NCI-H1092 treated with DMSO at 0.1 percent for 48 hours (cell line): ENCODE measurements at regions not wholly inside any gene's neighbourhood (a gene's known extent, or its start where the extent isn't known, plus 50 kb on each side); places are given as distances from the start of the nearest gene placed in this dataset.
"Not testable (repeated sequence)": the region's sequence is repeated elsewhere in the genome, so short reads cannot be mapped to it uniquely, and the experiment has no call there.

Experiments
- DNase-seq: peaks from one replicate; lab custom pipeline; 2025; lab: John Stamatoyannopoulos, UW

DNA sequence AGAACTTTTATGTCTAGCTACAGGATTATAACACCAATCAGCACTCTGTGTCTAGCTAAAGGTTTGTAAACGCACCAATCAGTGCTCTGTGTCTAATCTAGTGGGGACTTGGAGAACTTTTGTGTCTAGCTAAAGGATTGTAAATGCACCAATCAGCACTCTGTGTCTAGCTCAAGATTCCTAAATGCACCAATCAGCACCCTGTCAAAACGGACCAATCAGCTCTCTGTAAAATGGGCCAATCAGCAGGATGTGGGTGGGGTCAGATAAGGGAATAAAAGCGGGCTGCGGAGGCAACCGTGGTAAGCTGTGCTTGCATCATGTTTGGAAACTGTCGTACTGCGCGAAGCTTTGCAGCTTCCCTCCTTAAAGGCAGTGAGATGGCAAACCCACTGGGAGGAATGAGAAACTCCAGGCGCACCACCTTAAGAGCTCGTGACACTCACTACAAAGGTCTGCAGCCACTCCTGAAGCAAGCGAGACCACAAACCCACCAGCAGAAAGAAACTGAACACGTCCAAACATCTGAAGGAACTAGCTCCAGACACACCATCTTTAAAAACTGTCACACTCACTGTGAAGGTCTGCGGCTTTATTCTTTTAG lies 112.1 kb upstream of the DUSP22 start:
- not testable (repeated sequence) for DNase-seq

DNA sequence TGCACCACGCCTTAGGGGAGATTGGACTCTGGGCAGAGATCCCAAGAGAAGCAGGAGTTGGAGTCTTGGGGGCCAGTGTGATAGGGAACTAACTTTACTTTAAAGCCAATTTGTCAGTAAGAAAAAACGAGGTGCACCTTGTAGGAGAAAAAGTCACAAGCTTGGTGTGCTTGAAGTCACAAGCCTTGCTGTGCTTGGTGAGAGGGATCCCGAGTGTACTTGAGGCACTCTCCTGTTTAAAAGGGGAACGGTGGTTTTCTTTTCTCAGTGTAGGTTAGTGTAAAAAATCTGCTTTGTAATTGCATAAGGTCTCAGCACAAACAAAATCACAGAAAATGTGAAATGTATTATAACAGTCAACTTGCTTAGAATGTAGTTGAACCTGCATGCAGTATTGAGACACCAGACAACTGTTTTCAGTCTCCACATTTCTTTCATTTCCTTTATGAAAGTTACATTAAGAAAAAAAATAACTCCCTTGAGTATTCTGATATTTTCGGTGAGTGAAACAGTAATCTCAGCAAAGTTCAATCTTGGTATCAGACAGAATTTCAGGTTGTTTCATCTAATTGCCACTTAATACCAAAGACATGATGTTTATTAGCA lies 111.1 kb upstream of the DUSP22 start:
- DNase-seq: no peak

GRCh38 chr6:183668-184067 lies 108.6 kb upstream of the DUSP22 start:
- no peak for DNase-seq

GRCh38 chr6:184161-184700 lies 108.1 kb upstream of the DUSP22 start:
- no peak for DNase-seq

GRCh38 chr6:186340-186965 lies 105.8 kb upstream of the DUSP22 start:
- DNase-seq: no peak

DNA sequence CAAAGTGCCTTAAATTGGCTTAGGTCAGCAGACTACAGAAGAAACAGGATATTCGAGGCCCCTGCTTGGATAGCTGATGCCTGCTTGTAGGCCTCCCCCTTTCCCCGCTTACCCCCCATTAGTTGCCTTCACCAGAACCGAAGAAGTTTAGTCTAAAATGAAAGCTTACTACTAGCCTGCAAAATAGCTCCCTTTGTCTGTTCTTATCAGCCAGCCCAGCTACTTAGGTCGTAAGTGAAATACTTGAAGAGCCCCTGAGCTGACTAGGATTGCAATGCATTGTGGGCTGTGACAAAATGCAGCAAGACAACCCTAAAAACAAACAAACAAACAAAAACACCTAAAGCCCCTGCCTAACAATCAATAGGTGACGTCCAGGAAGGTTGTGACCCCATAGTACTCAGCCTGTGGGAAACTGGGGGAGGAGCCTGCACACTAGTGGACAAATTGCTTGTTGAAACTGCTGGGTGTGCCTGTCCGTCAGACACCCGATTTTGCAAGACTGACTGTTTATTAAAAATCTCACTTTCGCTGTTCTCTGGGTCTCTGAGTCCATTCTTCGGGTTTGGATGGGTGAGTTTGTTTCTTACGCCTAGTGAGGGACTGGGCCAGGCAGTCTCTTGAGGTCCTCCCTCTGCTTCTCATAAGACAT lies 105.0 kb upstream of the DUSP22 start:
- no peak for DNase-seq

DNA sequence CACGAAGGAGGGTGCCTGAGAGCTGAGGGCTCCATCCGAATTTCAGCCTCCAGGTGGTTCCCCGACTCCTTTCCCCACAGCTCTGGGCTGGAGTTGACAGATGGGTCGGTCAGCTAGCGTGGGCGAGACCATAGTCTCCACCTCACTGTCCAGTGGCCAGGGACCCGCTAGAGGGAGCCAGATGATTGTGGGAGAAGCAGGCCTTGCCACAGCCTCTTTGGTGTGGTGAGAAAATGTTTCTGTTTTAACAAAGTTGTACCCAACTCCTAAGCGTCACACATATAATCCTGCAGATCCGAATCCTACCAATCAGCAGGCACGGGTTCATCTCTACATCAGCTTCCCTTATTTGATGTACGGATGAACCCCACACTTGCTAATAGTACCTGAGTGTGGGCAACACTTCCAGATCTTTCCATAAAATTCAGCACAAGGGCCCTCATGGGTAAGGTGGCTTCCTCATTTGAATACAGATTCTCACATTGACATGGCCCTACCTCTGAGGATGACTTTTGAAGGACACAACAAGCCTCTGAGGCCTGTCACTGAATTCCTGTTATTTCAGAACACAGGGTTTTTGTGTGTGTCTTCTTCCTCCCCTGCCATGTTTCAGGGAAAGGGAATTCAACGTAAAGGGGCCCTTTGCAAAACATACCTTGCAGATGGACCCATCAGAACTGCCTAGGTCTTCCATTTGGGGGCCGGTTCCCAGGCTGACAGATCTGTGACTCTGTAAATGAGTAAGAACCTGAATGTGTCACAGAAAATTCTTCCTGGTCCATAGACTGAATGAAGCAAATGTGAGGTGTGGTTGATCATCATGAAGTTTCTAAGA lies 103.2 kb upstream of the DUSP22 start:
- peak; percentile 61 for DNase-seq

DNA sequence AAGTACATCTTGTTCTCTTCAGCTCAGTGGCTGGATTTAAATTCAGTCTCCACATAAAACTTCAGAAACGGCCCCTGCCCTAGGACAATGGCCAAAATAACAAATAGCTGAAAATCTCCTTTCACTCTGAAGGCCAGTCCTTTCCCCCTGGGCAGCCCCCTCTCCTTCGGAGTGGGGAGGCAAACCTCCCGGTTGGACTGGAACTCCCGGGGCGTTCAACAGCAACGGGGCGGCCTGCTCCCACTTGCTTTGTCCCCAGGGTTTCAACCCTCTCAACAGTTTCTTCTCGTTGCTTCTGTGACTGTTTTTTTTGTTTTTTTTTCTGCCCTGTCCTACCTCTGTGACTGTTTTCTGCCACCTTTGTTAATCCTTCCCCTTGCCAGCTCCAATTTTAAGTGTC lies 102.6 kb upstream of the DUSP22 start:
- no peak for DNase-seq

DNA sequence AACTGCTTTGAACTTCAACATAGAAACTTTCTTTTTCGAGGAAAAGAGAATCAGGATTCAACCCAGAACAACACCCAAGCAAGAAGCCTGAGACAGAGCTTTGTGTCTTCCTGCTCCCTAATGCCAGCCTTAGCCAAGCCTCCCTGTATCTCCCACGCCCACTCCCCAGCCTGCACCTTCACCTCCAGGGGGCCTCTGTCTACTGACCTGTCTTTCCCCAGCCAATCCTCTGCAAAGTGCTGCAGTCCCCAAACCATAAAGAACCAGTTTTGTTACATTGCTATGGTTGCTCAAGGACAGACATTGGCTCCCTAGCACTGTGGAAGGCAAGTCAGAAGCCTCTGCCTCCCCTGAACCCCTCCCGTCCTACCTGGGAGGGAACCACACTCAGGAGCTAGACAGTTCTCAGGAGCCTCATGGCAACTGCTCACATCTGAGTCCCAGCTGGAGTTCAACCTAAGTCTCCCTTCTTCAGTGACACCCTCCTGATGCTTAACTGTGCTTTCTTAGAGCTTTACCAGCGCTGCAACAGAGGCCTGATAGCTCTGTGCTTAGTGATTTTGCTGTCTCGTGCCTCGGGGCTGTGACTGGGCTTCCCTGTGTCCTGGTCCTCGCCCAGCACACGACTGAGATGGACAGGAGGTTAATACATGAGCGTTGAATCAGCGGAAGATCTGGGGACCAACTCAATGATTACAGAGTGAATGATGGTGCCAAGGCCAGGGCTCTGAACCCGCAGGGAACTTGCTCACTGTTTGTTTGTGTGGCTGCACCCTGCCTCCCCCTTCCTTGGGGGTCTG lies 101.5 kb upstream of the DUSP22 start:
- no peak for DNase-seq

- no peak for DNase-seq
These were observed 100.6 kb upstream of the DUSP22 start for GRCh38 chr6:191487-192312.

GRCh38 chr6:192313-192664 lies 100.0 kb upstream of the DUSP22 start:
- DNase-seq: no peak

GRCh38 chr6:193180-193579 lies 99.1 kb upstream of the DUSP22 start:
- DNase-seq: no peak

- no peak for DNase-seq
These were observed 98.4 kb upstream of the DUSP22 start for GRCh38 chr6:193773-194310.

GRCh38 chr6:195861-196360 lies 96.4 kb upstream of the DUSP22 start:
- no peak for DNase-seq

- DNase-seq: no peak
These were observed 95.7 kb upstream of the DUSP22 start for GRCh38 chr6:196543-196942.

- DNase-seq: no peak
These were observed 88.6 kb upstream of the DUSP22 start for GRCh38 chr6:203661-204060.

- DNase-seq: no peak
These were observed 86.0 kb upstream of the DUSP22 start for GRCh38 chr6:206264-206663.

- no peak for DNase-seq
These were observed 83.9 kb upstream of the DUSP22 start for GRCh38 chr6:208364-208763.

- no peak for DNase-seq
These were observed 83.3 kb upstream of the DUSP22 start for GRCh38 chr6:208938-209337.
